Endothelial cell of umbilical vein (primary cell): ENCODE measurements at regions not wholly inside any gene's neighbourhood (a gene's known extent, or its start where the extent isn't known, plus 50 kb on each side); places are given as distances from the start of the nearest gene placed in this dataset.

ENCODE experiments used
- BruUV-seq: library from RNA; stranded (reverse); fragments of 400-500 nt; replicated peaks from 2 replicates; lab custom pipeline; 2021; lab: Mats Ljungman, UMichigan
- CTCF ChIA-PET: fragments of 300-600, 350-600 bp; sonication (Branson Sonifier 250); formaldehyde crosslinking; loops from one replicate; lab custom pipeline; 2021; ENCODE audit warnings: antibody characterized with exemption, inconsistent platforms; lab: Charles Lee
- POLR2A ChIA-PET: fragments of 300-600, 350-600 bp; sonication (Branson Sonifier 250); formaldehyde crosslinking; loops from one replicate; lab custom pipeline; 2021; ENCODE audit warnings: antibody characterized with exemption, inconsistent platforms; lab: Charles Lee
- DNase-seq: peaks from one replicate; pipeline ENCODE4 v3.0.0-alpha.2; 2011; ENCODE audit warnings: low read depth, low spot score
- FAIRE-seq: peaks from 2 replicates; lab custom pipeline; 2011; peaks lifted over from hg19 to GRCh38; lab: Jason Lieb, UNC
- H2AFZ ChIP-seq: 2 replicates; pipeline ENCODE4 v1.6.0; 2012; ENCODE audit warnings: low read depth, low read length, control low read depth, inconsistent platforms
- H3K27ac ChIP-seq: 2 replicates; pipeline ENCODE4 v1.5.1; 2011; ENCODE audit warnings: low read depth, mild to moderate bottlenecking, control low read depth, low read length, moderate library complexity; ENCODE audit not compliant: insufficient read depth
- H3K27me3 ChIP-seq, 2 experiments: 2 replicates each; pipeline versions ENCODE4 v1.6.0 to v1.6.1; 2011; ENCODE audit warnings: low read length in 2 of 2, mixed read lengths in 1 of 2; ENCODE audit not compliant: control insufficient read depth in 2 of 2, insufficient read depth in 2 of 2
- H3K36me3 ChIP-seq, 2 experiments: 2 replicates in 1 of 2; 3 replicates in 1 of 2; pipeline ENCODE4 v1.5.1; 2011; ENCODE audit warnings: low read length in 2 of 2, mild to moderate bottlenecking in 1 of 2, moderate library complexity in 1 of 2; ENCODE audit not compliant: control insufficient read depth in 2 of 2, insufficient read depth in 2 of 2; ENCODE audit errors: extremely low read depth in 1 of 2
- H3K4me1 ChIP-seq: 3 replicates; pipeline ENCODE4 v1.5.1; 2011; ENCODE audit warnings: mild to moderate bottlenecking, low read length; ENCODE audit not compliant: control insufficient read depth, insufficient read depth; ENCODE audit errors: extremely low read depth
- H3K4me2 ChIP-seq: 2 replicates; pipeline ENCODE4 v1.6.1; 2011; ENCODE audit warnings: low read length, control low read depth, mixed read lengths; ENCODE audit not compliant: insufficient read depth
- H3K4me3 ChIP-seq, 3 experiments: fragments of 200-600 bp in 1 of 3; sonication (generic), shearing (Covaris generic) in 1 of 3; replicated peaks in 1 of 3; 2 replicates each; pipeline ENCODE4 v1.5.1; 2011 to 2016; ENCODE audit warnings: control low read depth in 3 of 3, low read length in 3 of 3, mild to moderate bottlenecking in 2 of 3, inconsistent platforms in 1 of 3, low read depth in 1 of 3, moderate library complexity in 1 of 3; ENCODE audit not compliant: insufficient read depth in 1 of 3
- H3K79me2 ChIP-seq: 2 replicates; pipeline ENCODE4 v1.6.0; 2012; ENCODE audit warnings: low read length, inconsistent platforms; ENCODE audit not compliant: control insufficient read depth, insufficient read depth
- H3K9ac ChIP-seq: replicated peaks from 2 replicates; pipeline ENCODE3; 2011; ENCODE audit warnings: low read length, control low read depth; ENCODE audit not compliant: insufficient read depth; ENCODE audit errors: extremely low read depth
- H3K9me1 ChIP-seq: replicated peaks from 3 replicates; pipeline ENCODE4 v1.6.0; 2011; ENCODE audit warnings: mild to moderate bottlenecking, low read length; ENCODE audit not compliant: control insufficient read depth, insufficient read depth; ENCODE audit errors: extremely low read depth
- H3K9me3 ChIP-seq: replicated peaks from 2 replicates; pipeline ENCODE4 v1.5.1; 2012; ENCODE audit warnings: low read length, inconsistent platforms; ENCODE audit not compliant: control insufficient read depth, insufficient read depth
- H4K20me1 ChIP-seq: replicated peaks from 2 replicates; pipeline ENCODE3; 2011; ENCODE audit warnings: mild to moderate bottlenecking, low read length; ENCODE audit not compliant: control insufficient read depth, insufficient read depth; ENCODE audit errors: extremely low read depth
- EZH2 ChIP-seq: IDR thresholded peaks from 2 replicates; pipeline ENCODE4 v1.6.1; 2012; ENCODE audit warnings: borderline replicate concordance, low read depth, mild to moderate bottlenecking, moderate library complexity, low read length, inconsistent platforms; ENCODE audit not compliant: severe bottlenecking
- GATA2 ChIP-seq: IDR thresholded peaks from 2 replicates; pipeline ENCODE4 v1.7.0; 2011; ENCODE audit warnings: low read depth, mild to moderate bottlenecking, moderate library complexity, mixed read lengths, low read length; ENCODE audit not compliant: insufficient read length, insufficient read depth
- dilution Hi-C: fragments of 300-500 bp; cut with MboI; formaldehyde crosslinking; loops from one replicate; pipeline ENCODE4 v1.15.0; 2019; ENCODE audit warnings: low sequenced_read_pairs; ENCODE audit not compliant: extremely low pct_ligation_motif_present
- intact Hi-C: fragments of 100-400 bp; cut with micrococcal nuclease; formaldehyde crosslinking; loops from one replicate; pipeline ENCODE4 v1.10.0; 2022
- TF ChIP-seq, protein P1 (sequence below), 2 donors: IDR thresholded peaks; 1 replicate in 1 of 2; 2 replicates in 1 of 2; pipeline ENCODE4 v1.5.1; 2011; ENCODE audit warnings: low read length in 2 of 2, mild to moderate bottlenecking in 2 of 2, moderate library complexity in 2 of 2, control low read depth in 1 of 2, inconsistent platforms in 1 of 2, low read depth in 1 of 2; ENCODE audit not compliant: insufficient read depth in 1 of 2; ENCODE audit errors: extremely low read depth in 1 of 2
- TF ChIP-seq, protein P2 (sequence below): IDR thresholded peaks from 2 replicates; pipeline ENCODE4 v1.6.1; 2011; ENCODE audit not compliant: insufficient read depth, insufficient read length

- DNase-seq = peak; percentile 81
- BruUV-seq = no TSS peak
- Histone ChIP-seq H3K9me1 (peaks cover 2% of the 10 kb centered on the region), H2AFZ (no peak overlapping the region), H3K36me3 (no peaks in the 10 kb centered on the region), H3K4me1 (peaks cover 27% of the 10 kb centered on the region), H4K20me1 (no peaks in the 10 kb centered on the region), H3K9ac (no peak overlapping the region), H3K9me3 (no peaks in the 10 kb centered on the region), H3K27me3 (no peaks in the 10 kb centered on the region), H3K4me2 (no peak overlapping the region), H3K79me2 (peaks cover 51% of the 10 kb centered on the region), H3K27ac (no peak overlapping the region), H3K4me3 (no peak overlapping the region)
- TF ChIP-seq, protein P1, sequence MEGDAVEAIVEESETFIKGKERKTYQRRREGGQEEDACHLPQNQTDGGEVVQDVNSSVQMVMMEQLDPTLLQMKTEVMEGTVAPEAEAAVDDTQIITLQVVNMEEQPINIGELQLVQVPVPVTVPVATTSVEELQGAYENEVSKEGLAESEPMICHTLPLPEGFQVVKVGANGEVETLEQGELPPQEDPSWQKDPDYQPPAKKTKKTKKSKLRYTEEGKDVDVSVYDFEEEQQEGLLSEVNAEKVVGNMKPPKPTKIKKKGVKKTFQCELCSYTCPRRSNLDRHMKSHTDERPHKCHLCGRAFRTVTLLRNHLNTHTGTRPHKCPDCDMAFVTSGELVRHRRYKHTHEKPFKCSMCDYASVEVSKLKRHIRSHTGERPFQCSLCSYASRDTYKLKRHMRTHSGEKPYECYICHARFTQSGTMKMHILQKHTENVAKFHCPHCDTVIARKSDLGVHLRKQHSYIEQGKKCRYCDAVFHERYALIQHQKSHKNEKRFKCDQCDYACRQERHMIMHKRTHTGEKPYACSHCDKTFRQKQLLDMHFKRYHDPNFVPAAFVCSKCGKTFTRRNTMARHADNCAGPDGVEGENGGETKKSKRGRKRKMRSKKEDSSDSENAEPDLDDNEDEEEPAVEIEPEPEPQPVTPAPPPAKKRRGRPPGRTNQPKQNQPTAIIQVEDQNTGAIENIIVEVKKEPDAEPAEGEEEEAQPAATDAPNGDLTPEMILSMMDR (IDR thresholded peaks at IDR 0.05; ENCODE audit: extremely low read depth in 1 of 2, insufficient read depth in 1 of 2, low read depth in 1 of 2, low read length in 2 of 2) = peak; percentile 30 to 47
- TF ChIP-seq GATA2 (no peak), EZH2 (no peak)
- TF ChIP-seq, protein P2, sequence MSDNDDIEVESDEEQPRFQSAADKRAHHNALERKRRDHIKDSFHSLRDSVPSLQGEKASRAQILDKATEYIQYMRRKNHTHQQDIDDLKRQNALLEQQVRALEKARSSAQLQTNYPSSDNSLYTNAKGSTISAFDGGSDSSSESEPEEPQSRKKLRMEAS = no peak
- intact Hi-C loops = loop anchor here (1.0 to 2.0 kb wide), 4 partner anchors 63 to 228 kb away; no protein-coding TSS in a partner anchor
- dilution Hi-C loops = no loop called here
- ChIA-PET POLR2A (no interaction called here), CTCF (interaction anchor here (0.5 to 7.6 kb wide), 27 partner anchors 14 to 98 kb away, joined by 3 to 78 read pairs (median 4); no protein-coding TSS in a partner anchor)
- peak; percentile 93 for FAIRE-seq
Observed at GRCh38 chr9:130770679-130771442, 64.2 kb upstream of the ABL1 start.
